Fibroblast of pulmonary artery (primary cell): ENCODE measurements at regions not wholly inside any gene's neighbourhood (a gene's known extent, or its start where the extent isn't known, plus 50 kb on each side); places are given as distances from the start of the nearest gene placed in this dataset.
"Not testable (repeated sequence)": the region's sequence is repeated elsewhere in the genome, so short reads cannot be mapped to it uniquely, and the experiment has no call there.

Experiments used
- DNase-seq: peaks from one replicate; pipeline ENCODE4 v3.0.0-alpha.2; 2010; ENCODE audit warnings: low read depth
- H3K4me3 ChIP-seq: replicated peaks from 2 replicates; pipeline ENCODE4 v1.5.1; 2011; ENCODE audit warnings: low read depth, mild to moderate bottlenecking, control low read depth, low read length, moderate library complexity
- CTCF ChIP-seq: IDR thresholded peaks from 2 replicates; pipeline ENCODE4 v1.5.1; 2011; ENCODE audit warnings: mild to moderate bottlenecking, control low read depth, low read length, inconsistent platforms; ENCODE audit errors: missing control alignments

DNA sequence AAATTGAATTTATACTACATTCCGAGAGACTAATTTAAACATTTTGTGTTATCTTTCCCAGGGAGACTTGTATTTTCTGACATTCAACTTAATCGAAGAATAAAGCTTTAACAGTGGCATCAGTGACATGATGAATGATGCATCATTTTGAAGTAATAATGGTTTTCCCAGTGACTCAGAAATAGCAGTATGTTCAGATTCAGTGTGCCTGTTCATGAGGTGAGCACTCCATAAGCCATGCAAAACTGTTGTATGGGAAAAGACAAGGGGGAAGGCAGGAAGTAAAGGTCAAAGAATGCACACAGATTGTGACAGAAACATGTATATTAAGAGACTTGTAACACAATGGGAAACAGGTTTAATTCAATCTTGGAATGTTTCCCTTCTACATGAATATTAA is 1348.2 kb upstream of the GJE1 start:
- no peak overlapping the region for H3K4me3 ChIP-seq
- TF ChIP-seq CTCF = no peak
- DNase-seq = peak; percentile 39

DNA sequence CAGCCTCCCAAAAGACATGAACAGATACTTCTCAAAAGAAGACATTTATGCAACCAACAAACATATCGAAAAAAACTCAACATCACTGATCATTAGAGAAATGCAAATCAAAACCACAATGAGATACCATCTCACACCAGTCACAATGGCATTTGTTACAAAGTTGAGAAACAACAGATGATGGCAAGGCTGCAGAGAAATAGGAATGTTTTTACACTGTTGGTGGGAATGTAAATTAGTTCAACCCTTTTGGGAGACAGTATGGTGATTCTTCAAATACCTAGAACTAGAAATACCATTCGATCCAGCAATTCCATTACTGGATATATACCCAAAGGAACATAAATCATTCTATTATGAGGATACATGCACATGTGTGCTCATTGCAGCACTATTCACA is 1349.2 kb upstream of the GJE1 start:
- not testable (repeated sequence) for DNase-seq, H3K4me3 ChIP-seq

DNA sequence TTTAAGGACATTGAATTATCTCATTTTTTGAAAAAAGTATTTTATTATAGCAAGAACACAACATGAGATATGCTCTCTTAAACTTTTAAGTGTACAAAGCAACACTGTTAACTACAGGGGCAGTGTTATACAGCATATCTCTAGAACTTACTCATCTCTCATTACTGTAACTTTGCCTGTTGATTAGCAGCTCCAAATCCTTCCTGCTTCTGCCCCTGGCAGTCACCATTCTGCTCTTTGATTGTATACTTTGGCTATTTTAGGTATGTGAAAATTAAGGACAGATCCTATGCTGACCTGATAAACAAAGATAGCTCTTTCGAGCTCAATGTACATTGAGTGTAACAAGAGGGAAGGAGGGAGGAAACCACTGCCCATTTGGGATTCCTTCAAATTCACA is 1349.8 kb upstream of the GJE1 start:
- H3K4me3 ChIP-seq = no peak overlapping the region
- no peak for TF ChIP-seq CTCF
- DNase-seq = no peak

DNA sequence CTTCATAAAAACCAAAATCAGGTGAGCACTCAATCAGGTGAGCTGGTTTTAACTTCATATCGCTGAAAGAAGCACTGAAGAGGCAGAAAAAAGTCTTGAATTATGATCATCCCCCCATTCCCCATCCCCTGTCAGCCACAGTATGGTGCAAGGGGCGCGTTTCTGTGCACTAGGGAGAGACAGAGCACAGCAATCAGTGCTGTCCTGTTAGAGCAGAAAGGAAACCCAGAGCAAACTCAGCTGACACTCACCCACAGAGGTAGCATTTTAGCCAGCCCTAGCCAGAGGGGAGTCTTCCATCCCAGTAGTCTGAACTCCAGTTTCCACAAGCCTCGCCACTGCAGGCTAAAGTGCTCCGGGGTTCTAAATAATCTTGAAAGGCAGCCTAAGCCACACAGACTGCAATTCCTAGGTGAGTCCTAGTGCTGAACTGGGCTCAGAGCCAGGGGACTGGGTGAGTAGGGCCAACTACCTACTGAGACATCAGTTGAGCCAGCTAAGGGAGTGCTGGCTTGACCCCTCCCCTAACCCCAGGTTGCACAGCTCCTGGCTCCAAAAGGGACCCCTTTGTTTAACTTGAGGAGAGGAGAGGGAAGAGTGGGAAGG is 1352.6 kb upstream of the GJE1 start:
- no peak for DNase-seq
- H3K4me3 ChIP-seq = no peak overlapping the region
- no peak for TF ChIP-seq CTCF

DNA sequence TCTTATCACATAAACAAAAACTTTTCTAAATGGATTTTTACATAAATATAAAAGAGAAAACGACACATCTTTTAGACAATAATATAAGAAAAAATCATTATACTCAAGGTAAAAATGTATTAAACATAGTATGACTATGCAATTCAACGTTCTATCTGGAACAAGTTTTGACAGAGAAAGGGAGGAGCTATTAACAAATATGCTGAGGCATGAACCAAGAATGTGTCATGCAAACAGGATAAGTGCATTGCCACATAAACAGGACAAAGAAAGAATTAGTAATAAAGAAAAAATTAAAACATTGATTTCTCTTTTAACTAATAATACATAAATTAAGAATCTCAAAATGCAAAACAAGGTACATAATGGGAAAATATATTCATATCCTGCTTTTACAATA is 1353.4 kb upstream of the GJE1 start:
- peak; percentile 48 for DNase-seq
- TF ChIP-seq CTCF = no peak

DNA sequence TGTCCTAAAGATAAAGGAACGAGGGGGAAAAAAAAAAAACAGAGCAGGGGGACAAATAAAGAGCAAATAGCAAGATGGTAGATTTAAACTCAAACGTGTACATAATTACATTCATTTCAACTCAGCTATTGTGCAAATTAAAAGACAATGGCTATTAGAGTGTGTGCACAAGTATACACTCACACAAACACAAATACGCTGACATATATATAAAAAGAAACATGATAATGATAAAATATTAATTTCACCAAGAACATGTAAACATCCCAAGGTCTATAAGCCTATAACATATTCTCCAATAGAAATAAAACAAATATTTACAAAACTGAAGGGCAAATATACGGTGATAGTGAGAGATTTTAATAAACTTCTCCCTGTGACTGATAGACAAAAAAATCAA is 1354.9 kb upstream of the GJE1 start:
- no peak for TF ChIP-seq CTCF
- no peak for DNase-seq

More for the DNA sequence above, 1353.4 kb upstream of the GJE1 start:
- no peak overlapping the region for H3K4me3 ChIP-seq

DNA sequence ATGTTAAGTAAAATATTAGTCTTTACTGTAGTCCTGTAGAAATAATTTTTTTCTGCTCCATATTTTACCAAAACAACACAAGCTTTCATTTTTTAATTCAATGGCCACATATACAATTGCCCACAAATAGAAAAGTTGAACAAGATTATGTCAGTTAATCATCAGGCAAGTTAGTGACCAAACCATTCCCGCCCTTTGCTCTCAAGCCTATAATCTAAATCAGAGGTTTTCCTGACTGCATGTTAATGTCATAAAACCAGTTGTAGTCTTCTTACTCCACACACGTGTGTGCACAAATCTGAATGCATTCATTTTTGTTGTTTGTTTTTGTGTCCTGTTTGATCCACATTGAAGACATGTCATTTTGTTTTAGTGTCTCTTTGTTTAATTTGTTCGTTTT is 1357.7 kb upstream of the GJE1 start:
- H3K4me3 ChIP-seq = no peak overlapping the region
- TF ChIP-seq CTCF = no peak
- DNase-seq = no peak

More for the DNA sequence above, 1354.9 kb upstream of the GJE1 start:
- H3K4me3 ChIP-seq = no peak overlapping the region

DNA sequence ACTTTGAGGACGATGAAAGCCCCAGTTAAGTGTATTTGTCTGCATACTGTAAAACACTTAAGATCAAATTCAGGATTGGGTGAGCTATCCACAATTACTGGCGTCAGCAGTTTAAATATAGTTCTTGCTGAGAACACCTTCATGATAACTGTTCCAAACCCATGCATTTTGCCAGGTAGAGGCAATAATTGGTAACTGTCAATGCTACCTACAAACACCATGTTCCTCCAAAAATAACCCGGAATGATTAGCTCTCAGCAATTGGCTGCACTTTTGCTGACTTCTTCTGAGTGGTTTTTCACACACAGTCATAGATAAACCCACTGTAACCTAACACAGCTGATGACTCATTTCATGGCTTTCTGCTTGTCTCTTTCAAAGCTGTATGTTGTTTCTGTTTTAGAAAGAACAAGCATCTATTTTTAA is 1358.6 kb upstream of the GJE1 start:
- peak; percentile 76 for DNase-seq
- TF ChIP-seq CTCF = no peak
- H3K4me3 ChIP-seq = no peak overlapping the region
